ENCODE measurements at regions not wholly inside any gene's neighbourhood (a gene's known extent, or its start where the extent isn't known, plus 50 kb on each side); places are given as distances from the start of the nearest gene placed in this dataset.
"Not testable (repeated sequence)": the region's sequence is repeated elsewhere in the genome, so short reads cannot be mapped to it uniquely, and the experiment has no call there.

DNA sequence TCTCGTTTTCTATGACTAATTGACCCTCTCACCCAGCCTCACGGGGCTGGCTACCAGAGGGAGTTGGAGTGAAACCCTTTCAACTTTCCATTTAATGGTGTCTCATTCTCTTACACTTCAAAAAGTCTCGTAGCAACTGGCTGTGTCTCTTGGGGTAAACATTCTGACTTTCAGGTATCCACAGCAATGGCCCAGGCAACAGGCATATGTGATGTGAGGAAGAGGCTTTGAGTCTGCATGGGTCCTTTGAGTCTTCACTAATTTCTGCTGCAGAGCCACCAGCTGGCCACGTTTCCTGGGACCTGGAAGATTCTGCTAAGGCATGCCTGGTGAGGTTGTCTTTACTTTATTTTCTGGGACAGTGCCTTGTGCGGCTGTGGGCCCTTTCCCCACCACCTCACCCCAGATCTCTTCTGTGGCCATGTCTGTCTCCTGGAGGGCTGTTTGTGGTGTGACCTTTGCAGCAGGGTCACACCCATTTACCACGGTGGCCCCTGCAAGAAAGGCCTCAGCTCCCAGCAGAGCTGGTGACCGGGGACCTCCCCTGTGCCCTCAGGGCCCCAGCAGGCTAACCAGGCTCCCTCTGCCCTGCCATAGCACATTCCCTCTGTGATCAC lies 112.5 kb upstream of the FRG1 start:
- DNase-seq (ENCODE audit: low spot score): no peak

DNA sequence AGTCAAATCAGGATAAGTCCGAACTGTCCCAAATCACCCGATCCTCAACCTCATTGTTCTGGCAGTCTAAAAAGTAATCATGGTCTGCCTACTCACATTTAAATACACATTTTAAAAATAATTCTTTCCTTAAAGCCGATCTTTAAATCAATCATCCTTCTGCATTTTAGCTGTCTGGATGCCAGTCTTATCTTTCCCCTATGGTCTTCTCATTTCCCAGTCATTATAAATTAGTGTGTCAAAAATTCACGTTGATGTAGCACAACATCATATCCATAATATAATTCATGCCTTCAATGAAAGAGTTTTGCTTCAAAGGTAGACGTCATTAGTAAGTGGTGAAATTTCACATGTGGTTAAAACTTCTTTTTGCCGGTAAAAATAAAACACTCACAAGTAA lies 108.1 kb upstream of the FRG1 start:
- no peak for DNase-seq (ENCODE audit: low spot score)

DNA sequence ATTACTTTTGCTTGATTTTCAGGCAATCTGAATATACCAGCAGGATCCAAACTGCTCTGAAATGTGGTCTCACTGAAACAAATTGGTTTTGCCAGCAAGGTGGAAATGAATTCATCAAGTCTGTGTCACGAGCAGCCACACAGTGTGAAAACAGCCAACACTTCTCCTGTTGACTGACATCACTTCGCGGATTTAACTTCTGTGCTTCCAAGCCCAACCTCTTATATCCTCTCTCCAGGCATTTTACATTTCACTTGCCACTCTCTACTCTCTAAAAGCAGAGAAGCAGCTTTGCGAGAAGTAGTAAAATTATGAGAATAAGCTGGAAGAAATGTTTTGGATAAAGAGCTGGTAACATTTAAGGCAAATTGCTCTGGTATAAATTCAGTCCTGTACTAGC lies 106.1 kb upstream of the FRG1 start:
- no peak for DNase-seq (ENCODE audit: low spot score)

DNA sequence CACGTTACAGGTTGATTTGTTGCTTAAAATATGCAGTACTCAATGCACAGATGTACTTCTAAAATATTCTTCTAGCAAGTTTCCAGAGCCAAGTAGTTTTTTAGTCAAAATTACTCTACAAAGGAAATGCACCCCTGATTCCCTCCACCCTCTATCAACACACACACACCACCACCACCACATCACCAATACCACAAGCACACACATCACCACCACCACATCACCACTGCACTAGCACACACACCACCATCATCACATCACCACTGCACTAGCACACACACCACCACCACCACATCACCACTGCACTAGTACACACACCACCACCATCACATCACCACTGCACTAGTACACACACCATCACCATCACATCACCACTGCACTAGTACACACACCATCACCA lies 105.2 kb upstream of the FRG1 start:
- peak; percentile 3 for DNase-seq (ENCODE audit: low spot score)

DNA sequence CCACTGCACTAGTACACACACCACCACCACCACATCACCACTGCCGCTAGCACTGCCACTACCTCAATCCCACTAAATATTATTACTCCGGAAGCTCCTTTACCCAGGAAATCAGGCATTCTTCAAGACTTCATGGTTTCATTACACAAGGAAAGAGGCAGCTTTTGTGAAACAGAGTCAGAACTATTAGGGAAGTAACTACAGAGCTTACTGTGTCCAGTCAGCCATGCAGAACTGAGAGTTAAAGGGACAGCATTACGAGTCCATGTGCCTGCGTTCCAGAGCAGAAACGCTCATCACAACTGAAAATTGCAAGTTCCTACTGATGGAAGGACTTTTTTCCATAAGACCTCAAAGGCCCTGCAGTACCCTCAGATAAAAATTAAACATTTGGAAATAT lies 103.2 kb upstream of the FRG1 start:
- DNase-seq (ENCODE audit: low spot score): no peak

DNA sequence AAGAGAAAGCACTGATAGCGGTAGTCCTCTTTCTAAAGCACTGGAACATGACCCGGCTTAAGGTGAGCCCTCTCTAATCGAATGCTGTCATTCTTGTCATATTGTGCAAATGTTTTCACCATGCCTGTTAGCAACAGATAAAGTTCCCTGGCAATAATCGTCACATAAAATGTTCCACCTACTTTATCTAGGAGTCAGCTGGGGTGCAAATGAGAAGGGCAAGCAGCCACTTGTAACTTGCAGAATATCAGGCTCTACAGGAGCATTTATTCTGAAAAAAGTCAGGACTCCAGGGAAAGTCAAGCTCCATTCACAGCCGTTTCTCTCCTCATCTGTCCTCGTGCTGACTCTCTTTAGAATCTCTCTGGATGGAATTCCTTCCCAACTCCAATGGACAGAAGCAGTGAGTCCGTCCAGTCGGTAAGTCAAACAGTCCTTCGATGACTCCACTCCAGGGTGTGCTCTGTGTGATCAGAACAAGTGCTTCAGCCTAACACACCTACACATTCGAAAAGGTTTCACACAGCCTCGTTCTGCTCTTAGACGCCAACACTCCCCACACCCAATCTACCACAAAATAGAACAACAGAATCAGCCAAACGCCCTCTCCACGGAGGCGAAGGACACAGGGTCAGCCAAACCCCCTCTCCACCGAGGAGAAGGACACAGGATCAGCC lies 101.7 kb upstream of the FRG1 start:
- DNase-seq (ENCODE audit: low spot score): no peak

DNA sequence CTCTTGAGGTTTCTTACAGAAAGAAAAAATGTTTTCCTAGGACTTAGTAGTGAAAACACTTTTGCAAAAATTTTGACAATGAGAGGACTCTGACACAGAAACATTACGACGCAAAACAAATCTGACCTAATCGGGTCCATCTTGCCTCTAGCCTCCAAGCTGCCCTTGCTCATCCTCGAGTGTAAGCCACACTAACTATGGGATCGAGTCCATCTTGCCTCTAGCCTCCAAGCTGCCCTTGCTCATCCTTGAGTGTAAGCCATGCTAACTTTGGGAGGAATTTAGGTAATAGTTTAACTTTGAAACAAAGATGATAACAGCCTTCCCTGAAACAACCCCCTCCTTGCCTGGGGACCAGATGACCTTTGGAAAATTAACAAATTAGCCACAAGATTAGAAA lies 100.3 kb upstream of the FRG1 start:
- no peak for DNase-seq (ENCODE audit: low spot score)

DNA sequence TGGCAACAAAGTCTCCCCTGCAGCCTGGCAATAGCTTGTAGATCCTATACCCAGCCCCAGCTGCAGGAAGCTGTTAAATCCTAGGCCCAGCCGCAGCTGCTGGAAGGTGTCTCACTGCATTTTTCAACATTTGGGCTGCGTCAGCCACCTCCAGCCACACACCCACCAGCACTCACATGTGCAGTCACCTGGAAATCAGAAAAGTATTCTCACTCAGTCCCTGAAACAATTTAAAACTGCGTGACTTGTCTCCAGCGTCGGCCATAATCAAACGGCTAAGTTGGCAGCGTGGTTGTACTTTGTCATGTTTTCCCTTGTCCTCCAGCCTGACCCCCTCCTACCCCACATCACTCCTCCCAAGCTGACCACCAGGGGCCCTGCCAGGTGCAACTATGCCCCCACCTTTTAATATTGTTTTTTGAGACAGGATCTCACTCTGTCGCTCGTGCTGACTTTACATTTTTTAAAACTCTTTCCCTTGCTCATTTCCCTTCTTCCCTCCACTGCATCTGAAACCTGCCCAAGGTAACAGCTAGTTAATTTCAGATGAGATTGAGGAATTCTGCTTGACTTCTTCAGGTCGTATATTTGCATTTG lies 97.2 kb upstream of the FRG1 start:
- DNase-seq (ENCODE audit: low spot score): no peak

DNA sequence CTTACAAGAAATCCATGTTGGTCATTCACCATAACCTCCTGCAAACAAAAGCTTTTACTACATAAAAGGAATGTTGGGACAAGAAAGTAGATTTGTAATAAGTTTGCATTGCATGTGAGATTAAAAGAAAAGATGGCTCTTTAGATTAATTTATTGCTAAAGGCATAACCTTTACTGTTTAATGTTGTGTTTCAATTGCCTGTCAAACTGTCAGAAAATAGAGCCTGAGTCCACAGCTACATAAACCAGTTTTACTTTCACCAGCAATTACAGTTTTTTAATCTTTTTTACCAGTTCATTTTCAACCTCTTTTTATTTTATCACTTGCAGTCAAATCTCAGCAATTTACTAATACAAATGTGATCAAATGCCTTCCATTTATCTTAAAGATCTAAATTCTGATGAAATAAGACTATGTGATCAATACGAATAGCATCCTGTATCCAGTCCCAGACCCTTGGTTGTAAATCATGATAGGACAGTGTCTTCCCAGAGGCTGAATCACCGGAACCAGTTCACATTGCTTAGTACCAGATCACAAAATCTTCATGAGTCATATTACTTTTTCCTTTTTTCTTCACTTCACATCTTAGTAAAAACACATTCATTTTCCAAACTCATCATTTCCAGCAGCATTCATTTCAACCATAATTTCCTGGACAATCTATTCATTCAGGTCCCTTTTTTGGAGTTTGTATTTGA lies 95.4 kb upstream of the FRG1 start:
- no peak for DNase-seq (ENCODE audit: low spot score)

DNA sequence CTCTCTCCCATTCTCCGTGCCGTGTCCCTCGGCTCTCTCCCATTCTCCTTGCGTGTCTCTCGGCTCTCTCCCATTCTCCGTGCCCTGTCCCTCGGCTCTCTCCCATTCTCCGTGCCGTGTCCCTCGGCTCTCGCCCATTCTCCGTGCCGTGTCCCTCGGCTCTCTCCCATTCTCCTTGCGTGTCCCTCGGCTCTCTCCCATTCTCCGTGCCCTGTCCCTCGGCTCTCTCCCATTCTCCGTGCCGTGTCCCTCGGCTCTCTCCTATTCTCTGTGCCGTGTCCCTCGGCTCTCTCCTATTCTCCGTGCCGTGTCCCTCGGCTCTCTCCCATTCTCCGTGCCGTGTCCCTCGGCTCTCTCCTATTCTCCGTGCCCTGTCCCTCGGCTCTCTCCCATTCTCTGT lies 94.6 kb upstream of the FRG1 start:
- not testable (repeated sequence) for DNase-seq (ENCODE audit: low spot score)

DNA sequence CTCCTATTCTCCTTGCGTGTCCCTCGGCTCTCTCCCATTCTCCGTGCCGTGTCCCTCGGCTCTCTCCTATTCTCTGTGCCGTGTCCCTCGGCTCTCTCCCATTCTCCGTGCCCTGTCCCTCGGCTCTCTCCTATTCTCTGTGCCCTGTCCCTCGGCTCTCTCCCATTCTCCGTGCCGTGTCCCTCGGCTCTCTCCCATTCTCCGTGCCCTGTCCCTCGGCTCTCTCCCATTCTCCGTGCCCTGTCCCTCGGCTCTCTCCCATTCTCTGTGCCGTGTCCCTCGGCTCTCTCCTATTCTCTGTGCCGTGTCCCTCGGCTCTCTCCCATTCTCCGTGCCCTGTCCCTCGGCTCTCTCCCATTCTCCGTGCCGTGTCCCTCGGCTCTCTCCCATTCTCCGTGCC lies 94.1 kb upstream of the FRG1 start:
- not testable (repeated sequence) for DNase-seq (ENCODE audit: low spot score)

DNA sequence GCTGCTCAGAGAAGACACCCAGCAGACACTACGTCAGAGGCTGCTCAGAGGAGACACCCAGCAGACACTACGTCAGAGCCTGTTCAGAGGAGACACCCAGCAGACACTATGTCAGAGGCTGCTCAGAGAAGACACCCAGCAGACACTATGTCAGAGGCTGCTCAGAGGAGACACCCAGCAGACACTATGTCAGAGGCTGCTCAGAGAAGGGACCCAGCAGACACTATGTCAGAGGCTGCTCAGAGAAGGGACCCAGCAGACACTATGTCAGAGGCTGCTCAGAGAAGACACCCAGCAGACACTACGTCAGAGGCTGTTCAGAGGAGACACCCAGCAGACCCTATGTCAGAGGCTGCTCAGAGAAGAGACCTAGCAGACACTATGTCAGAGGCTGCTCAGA lies 92.0 kb upstream of the FRG1 start:
- not testable (repeated sequence) for DNase-seq (ENCODE audit: low spot score)

DNA sequence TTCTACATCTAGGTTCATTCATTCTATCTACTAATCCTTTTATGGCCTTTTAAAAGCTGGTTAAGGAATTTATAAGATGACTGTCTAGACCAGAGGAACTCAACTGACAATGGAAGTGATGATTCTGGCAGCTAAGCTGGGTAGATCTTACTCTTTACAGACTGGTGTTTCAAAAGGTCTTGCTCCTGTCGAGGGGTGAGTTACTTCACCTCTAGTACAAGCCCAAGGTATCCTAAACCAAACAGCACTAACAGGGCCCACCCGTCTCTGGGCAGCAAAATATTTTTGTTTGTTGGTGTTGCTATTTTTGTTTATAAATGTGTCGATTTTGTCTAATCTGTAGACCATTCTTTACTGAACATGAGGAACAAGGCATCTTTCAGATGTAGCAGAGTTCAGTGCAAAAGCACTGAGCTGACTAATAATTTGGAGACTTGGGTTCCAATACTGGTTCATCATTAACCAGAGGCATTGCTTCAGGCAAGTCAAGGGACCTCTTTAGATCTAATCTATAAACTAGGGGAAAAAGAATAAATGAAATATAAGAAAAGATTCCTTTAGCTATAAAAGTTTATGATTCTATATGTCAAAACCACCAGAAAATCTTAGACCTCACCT lies 90.3 kb upstream of the FRG1 start:
- no peak for DNase-seq (ENCODE audit: low spot score)

DNA sequence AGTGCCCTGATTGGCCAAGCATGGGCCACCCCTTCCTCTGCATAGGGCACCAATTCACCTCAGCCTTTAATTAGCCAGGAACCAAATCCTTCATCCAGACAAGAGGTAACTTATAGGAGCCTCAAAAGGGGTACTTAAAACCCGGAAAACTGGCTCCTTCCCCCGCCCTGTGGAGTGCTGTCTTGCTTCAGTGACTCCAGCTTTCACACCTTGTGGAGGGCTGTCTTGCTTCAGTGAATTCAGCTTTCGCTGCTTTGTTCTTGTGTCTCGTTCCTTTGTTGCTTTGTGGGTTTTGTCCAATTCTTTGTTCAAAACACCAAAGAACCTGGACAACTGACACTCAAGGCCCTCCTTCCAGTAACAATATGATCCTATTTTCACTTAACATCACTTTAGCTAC lies 82.2 kb upstream of the FRG1 start:
- no peak for DNase-seq (ENCODE audit: low spot score)

DNA sequence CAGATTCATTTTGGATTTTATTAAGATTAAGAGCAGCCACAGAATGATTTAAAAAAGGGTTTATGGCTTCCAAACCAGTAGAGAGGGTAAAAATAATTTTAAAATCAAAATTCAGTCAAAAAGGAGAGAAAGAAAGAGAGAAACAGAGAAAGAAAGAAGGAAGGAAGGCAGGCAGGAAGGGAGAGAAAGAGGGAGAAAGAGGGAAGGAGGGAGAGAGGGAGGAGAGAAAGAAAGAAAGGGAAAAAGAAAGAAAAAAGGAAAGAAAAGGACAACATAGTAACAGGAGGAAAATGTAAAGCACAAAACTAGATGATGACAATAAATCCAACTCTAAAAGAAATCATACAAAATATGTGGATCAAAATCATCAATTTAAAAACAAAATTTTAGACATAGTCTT lies 79.6 kb upstream of the FRG1 start:
- no peak for DNase-seq (ENCODE audit: low spot score)

DNA sequence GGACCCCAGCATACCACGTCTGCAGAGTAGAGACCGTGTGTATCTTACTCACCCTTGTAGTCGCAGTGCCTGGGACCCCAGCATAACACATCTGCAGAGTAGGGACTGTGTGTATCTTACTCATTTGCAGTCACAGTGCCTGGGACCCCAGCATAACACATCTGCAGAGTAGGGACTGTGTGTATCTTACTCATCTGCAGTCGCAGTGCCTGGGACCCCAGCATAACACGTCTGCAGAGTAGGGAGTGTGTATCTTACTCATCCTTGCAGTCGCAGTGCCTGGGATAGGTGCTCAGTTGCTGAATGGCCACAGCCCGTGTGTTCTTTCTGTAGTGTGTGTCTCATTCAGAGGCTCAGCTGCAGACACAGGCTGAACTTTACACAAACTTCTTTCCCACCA lies 71.4 kb upstream of the FRG1 start:
- DNase-seq (ENCODE audit: low spot score): no peak

DNA sequence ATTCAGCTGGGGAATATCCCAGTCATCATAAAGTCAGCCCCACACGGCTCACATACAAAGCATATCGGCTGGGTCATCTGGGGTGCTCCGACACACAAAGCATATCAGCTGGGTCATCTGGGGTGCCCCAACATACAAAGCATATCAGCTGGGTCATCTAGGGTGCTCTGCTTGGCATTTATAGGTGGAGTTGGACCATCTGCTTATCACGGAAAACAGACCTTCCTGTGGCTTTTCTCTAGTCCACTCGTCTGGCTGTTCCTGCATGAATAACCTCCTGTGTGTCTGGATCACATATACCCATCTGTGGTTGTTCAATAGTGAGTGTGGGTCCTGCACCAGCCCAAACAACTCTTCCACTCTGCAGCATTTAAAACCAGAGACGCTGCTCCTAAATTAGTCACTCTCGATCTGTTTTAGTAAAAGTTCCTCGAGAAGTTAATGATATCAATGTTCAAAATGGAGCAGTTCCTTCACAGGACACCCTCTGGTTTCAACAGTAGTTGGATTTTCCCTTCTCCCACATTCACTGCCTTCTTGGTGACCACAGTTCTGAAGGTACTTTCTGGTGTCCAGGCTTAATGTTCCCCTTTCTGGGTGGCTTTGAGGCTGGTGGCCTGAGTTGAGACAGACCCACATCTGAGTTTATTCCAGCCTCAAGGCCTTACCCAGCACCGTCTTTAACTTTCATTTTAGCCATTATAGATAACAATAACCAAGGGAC lies 70.0 kb upstream of the FRG1 start:
- no peak for DNase-seq (ENCODE audit: low spot score)

DNA sequence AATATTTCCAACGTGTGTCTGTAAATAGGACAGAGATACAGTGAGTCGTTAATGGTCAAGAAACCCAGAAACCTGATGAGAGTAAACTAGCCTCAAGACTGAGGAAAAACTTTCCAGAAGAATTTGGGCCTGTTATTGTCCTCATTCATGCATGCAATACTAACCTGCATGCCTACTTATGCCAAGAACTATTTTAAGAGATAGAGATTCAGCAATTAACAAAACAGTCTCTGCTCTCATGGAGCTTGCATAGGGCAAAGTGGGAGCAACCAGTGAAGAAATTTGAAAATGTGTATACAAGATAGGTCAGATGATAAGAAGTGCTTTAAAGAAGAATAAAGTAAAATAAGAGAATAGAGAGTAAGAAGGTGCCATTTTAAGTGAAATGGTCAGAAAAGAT lies 66.1 kb upstream of the FRG1 start:
- no peak for DNase-seq (ENCODE audit: low spot score)

DNA sequence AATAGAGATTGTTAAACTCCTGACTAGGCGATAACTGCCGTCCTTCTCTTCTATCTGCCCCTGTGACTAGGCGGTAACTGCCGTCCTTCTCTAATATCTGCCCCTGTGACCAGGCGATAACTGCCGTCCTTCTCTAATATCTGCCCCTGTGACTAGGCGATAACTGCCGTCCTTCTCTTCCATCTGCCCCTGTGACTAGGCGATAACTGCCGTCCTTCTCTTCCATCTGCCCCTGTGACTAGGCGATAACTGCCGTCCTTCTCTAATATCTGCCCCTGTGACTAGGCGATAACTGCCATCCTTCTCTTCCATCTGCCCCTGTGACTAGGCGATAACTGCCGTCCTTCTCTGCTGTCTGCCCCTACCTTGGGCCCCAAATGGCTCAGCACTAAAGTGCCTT lies 59.5 kb upstream of the FRG1 start:
- not testable (repeated sequence) for DNase-seq (ENCODE audit: low spot score)

DNA sequence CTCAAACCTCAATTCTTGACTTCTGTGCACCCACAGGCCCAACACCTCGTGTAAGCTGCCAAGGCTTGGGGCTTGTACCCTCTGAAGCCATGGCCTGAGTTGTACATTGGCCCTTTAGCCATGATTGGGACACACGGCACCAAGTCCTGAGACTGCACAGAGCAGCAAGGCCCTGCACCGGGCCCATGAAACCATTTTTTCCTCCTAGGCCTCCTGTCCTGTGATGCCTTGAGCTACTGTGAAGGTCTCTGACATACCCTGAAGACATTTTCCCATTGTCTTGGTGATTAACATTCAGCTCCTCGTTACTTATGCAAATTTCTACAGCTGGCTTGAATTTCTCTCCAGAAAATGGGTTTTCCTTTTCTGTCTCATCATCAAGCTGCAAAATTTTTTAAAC lies 52.3 kb upstream of the FRG1 start:
- not testable (repeated sequence) for DNase-seq (ENCODE audit: low spot score)

Data from CD4-positive, alpha-beta T cell treated with Interleukin-6 at 100 ng/mL for 8 hours (primary cell).